Choroid plexus epithelial cell (primary cell): ENCODE measurements at regions not wholly inside any gene's neighbourhood (a gene's known extent, or its start where the extent isn't known, plus 50 kb on each side); places are given as distances from the start of the nearest gene placed in this dataset.
A peak's percentile ranks its signal among the peaks of the same experiment; 100 is the strongest.

ENCODE experiments used
- DNase-seq: peaks from one replicate; pipeline ENCODE4 v3.0.0-alpha.2; 2010; ENCODE audit warnings: low read depth
- H3K4me3 ChIP-seq: 2 replicates; pipeline ENCODE4 v1.5.1; 2011; ENCODE audit warnings: low read depth, mild to moderate bottlenecking, control low read depth, low read length, moderate library complexity
- CTCF ChIP-seq: conservative IDR thresholded peaks from 2 replicates; pipeline ENCODE4 v1.5.1; 2011; ENCODE audit warnings: low read depth, mild to moderate bottlenecking, control low read depth, inconsistent platforms, low read length, moderate library complexity

- DNase-seq: peak; percentile 20
- peak; percentile 45 for TF ChIP-seq CTCF
- H3K4me3 ChIP-seq: no peak overlapping the region
These were observed 237.3 kb downstream of the S1PR1 start for GRCh38 chr1:101474039-101474665.

GRCh38 chr1:101476541-101476940, 239.7 kb downstream of the S1PR1 start:
- no peak for DNase-seq
- TF ChIP-seq CTCF: no peak
- no peak overlapping the region for H3K4me3 ChIP-seq

- no peak overlapping the region for H3K4me3 ChIP-seq
- DNase-seq: no peak
- no peak for TF ChIP-seq CTCF
These were observed 243.1 kb downstream of the S1PR1 start for GRCh38 chr1:101479945-101480344.

GRCh38 chr1:101482306-101482705, 245.5 kb downstream of the S1PR1 start:
- DNase-seq: no peak
- H3K4me3 ChIP-seq: no peak overlapping the region
- no peak for TF ChIP-seq CTCF

GRCh38 chr1:101483982-101484688, 247.3 kb downstream of the S1PR1 start:
- H3K4me3 ChIP-seq: no peak overlapping the region
- no peak for DNase-seq
- TF ChIP-seq CTCF: no peak

GRCh38 chr1:101484689-101485338, 248.0 kb downstream of the S1PR1 start:
- DNase-seq: no peak
- no peak for TF ChIP-seq CTCF
- no peak overlapping the region for H3K4me3 ChIP-seq
